ENCODE measurements at regions not wholly inside any gene's neighbourhood (a gene's known extent, or its start where the extent isn't known, plus 50 kb on each side); places are given as distances from the start of the nearest gene placed in this dataset.

DNA sequence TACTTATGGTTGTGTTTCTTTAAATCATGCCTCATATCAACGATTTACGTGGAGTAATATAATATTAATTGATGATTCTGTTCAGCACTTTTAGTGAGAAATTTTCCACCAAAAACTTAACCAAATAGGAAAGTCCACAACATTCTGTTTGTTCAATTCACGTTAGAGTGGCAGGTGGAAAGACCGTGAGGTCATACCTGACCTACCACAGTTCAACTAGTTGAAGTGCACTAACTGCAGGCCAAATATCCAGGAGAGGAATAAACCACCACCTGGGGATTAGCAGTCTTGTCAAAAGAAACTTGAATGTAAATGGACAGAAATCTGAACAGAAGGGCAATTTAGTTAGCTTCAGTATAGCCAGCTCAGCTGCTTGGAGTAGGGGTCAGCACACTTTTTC lies 577.7 kb downstream of the KIF4B start:
- no peak for TF ChIP-seq POLR2A (IDR thresholded peaks at IDR 0.05; ENCODE audit: low read depth, low read length)
- TF ChIP-seq, protein P1, sequence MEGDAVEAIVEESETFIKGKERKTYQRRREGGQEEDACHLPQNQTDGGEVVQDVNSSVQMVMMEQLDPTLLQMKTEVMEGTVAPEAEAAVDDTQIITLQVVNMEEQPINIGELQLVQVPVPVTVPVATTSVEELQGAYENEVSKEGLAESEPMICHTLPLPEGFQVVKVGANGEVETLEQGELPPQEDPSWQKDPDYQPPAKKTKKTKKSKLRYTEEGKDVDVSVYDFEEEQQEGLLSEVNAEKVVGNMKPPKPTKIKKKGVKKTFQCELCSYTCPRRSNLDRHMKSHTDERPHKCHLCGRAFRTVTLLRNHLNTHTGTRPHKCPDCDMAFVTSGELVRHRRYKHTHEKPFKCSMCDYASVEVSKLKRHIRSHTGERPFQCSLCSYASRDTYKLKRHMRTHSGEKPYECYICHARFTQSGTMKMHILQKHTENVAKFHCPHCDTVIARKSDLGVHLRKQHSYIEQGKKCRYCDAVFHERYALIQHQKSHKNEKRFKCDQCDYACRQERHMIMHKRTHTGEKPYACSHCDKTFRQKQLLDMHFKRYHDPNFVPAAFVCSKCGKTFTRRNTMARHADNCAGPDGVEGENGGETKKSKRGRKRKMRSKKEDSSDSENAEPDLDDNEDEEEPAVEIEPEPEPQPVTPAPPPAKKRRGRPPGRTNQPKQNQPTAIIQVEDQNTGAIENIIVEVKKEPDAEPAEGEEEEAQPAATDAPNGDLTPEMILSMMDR (IDR thresholded peaks at IDR 0.05; ENCODE audit: extremely low read depth in 1 of 2, insufficient read depth in 1 of 2, low read depth in 1 of 2, low read length in 2 of 2), result no peak

Data from endothelial cell of umbilical vein (primary cell).